ENCODE measurements at regions not wholly inside any gene's neighbourhood (a gene's known extent, or its start where the extent isn't known, plus 50 kb on each side); places are given as distances from the start of the nearest gene placed in this dataset.

- no peak for DNase-seq (ENCODE audit: low spot score)
- Histone ChIP-seq H3K4me1 (no peaks in the 10 kb centered on the region), H3K36me3 (no peaks in the 10 kb centered on the region), H3K9me3 (no peaks in the 10 kb centered on the region), H3K4me3 (no peak overlapping the region), H3K27ac (no peak overlapping the region), H3K27me3 (no peaks in the 10 kb centered on the region)
- no peak for TF ChIP-seq CTCF (IDR thresholded peaks at IDR 0.05)
These were observed 204.5 kb upstream of the RBBP8 start for GRCh38 chr18:22728481-22729105.

GRCh38 chr18:22731398-22731797, 201.7 kb upstream of the RBBP8 start:
- no peak overlapping the region for H3K27ac ChIP-seq
- no peak for TF ChIP-seq CTCF (IDR thresholded peaks at IDR 0.05)
- no peak for DNase-seq (ENCODE audit: low spot score)
- H3K4me3 ChIP-seq = no peak overlapping the region
- no peaks in the 10 kb centered on the region for H3K9me3 ChIP-seq
- H3K4me1 ChIP-seq = no peaks in the 10 kb centered on the region
- H3K27me3 ChIP-seq = no peaks in the 10 kb centered on the region
- no peaks in the 10 kb centered on the region for H3K36me3 ChIP-seq

GRCh38 chr18:22734105-22734661, 198.9 kb upstream of the RBBP8 start:
- Histone ChIP-seq H3K27me3 (no peaks in the 10 kb centered on the region), H3K27ac (no peak overlapping the region), H3K4me3 (no peak overlapping the region), H3K9me3 (no peaks in the 10 kb centered on the region), H3K36me3 (no peaks in the 10 kb centered on the region), H3K4me1 (no peaks in the 10 kb centered on the region)
- TF ChIP-seq CTCF (IDR thresholded peaks at IDR 0.05) = no peak
- DNase-seq (ENCODE audit: low spot score) = no peak

DNA sequence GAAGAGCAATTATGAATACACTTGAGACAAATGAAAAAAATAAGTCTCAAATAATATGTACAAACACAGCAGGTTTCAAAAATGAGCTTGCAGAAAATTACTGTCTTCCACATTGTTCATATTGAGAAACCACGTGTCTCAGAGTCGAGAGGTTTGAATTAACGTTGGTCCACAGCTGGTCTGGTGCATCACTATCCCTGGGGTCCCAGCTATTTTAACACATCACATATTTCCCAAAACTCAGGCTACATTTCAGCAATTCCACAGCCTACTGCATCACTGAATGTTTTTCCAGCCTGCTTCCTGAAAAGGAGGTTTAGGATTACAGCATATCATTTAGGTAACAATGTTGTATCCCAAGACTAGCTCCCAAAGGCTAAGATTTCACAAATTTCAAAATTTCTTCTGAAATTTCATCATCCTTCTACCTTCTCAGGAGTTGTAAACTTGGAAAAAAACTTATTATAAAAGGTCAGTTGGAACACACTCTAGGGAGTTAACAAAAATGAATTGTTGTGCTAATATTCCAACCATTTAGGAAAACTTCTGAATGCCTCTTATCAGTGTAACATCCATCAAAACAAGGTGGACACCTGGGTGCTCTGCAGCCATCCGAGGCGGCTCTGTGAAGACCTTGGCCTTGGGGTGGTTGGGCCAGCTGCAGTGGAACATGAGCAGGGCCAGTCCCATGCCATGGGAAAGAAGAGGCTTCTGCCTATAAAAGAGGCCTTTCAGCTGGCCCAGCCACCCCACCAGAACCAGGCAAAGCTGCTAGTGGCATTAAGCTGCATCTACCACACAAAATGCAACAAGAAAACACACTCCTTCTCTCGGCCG, 198.1 kb upstream of the RBBP8 start:
- Histone ChIP-seq H3K4me3 (no peak overlapping the region), H3K4me1 (no peaks in the 10 kb centered on the region), H3K27me3 (no peaks in the 10 kb centered on the region), H3K27ac (no peak overlapping the region), H3K9me3 (no peaks in the 10 kb centered on the region), H3K36me3 (no peaks in the 10 kb centered on the region)
- no peak for TF ChIP-seq CTCF (IDR thresholded peaks at IDR 0.05)
- DNase-seq (ENCODE audit: low spot score) = no peak

DNA sequence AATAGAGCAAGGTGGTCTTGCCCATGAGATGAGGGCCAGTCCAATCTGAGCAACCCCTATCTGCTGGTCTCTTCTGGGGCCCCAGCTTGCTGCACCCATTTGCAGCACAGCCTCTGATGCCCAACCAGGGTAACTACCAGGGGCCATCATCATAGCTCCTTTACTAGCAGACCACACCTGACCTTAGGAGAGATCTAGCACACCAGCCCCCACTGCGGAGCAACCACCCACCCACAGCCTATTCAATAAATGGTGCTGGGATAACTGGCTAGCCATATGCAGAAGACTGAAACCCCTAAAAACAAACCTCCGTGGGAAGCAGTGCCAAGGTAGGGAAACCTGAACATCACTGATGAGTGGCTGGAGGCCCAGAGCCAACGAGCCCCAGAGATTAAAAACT, 196.1 kb upstream of the RBBP8 start:
- no peak for DNase-seq (ENCODE audit: low spot score)
- no peak for TF ChIP-seq CTCF (IDR thresholded peaks at IDR 0.05)
- Histone ChIP-seq H3K27me3 (no peaks in the 10 kb centered on the region), H3K36me3 (no peaks in the 10 kb centered on the region), H3K4me3 (no peak overlapping the region), H3K27ac (no peak overlapping the region), H3K4me1 (no peaks in the 10 kb centered on the region), H3K9me3 (no peaks in the 10 kb centered on the region)
